ENCODE measurements at regions not wholly inside any gene's neighbourhood (a gene's known extent, or its start where the extent isn't known, plus 50 kb on each side); places are given as distances from the start of the nearest gene placed in this dataset.

DNA sequence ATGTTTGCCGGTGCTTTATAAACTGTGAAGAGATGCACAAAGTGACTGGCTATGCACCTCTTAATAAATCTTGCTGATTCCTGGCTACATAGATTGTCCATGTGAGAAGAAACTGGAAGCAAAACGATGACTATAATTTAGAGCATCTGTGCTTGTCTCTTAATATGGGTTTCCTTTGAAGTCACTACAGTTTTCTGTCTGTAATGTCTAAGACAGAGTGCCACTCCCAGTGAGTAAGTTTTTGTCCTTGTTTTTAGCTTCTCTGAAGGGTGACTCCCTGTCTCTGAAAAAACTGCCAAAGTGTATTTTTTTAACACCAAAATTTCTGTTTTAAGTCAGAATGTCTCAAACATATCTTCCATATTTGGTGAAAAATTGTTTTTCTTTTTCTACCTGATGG lies 175.1 kb downstream of the FASLG start:
- Histone ChIP-seq H3K4me3 (ENCODE audit: insufficient read depth, low read depth, low read length) (no peak overlapping the region), H3K4me2 (ENCODE audit: low read depth, low read length) (no peak overlapping the region), H4K8ac (ENCODE audit: low read depth in 2 of 2, low read length in 2 of 2) (peak overlapping the region in 1 of 2 experiments; percentile 28; a peak in 2 of 4 replicates), H3K4me1 (ENCODE audit: control insufficient read depth, insufficient read depth, low read length) (peaks cover 7% of the 10 kb centered on the region; the same call in 1 of the 2 replicates), H3K27ac (ENCODE audit: insufficient read depth, low read length) (no peak overlapping the region), H2BK15ac (ENCODE audit: low read depth, low read length) (peak overlapping the region; percentile 16; the same call in 2 of the 3 replicates), H3K23ac (ENCODE audit: low read depth, low read length) (no peak overlapping the region), H3K36me3 (ENCODE audit: control insufficient read depth, insufficient read depth, low read length) (no peaks in the 10 kb centered on the region), H3K79me1 (ENCODE audit: low read depth in 1 of 2, low read length in 2 of 2) (no peaks in the 10 kb centered on the region), H3K4ac (ENCODE audit: low read depth, low read length) (peak overlapping the region; percentile 30; the same call in 1 of the 2 replicates), H4K5ac (ENCODE audit: low read depth, low read length) (peak overlapping the region; percentile 66; the same call in 1 of the 2 replicates), H3K9ac (ENCODE audit: low read depth, low read length) (no peak overlapping the region), H2AK9ac (replicated peaks; ENCODE audit: low read depth, low read length, poor library complexity) (no peak overlapping the region), H3K56ac (ENCODE audit: extremely low read depth, insufficient read depth, low read length) (no peak overlapping the region), H4K91ac (ENCODE audit: insufficient read depth, low read depth, low read length) (no peak overlapping the region; the same call in 1 of the 2 replicates), H2BK20ac (ENCODE audit: low read depth, low read length) (peak overlapping the region; percentile 14), H3K18ac (ENCODE audit: low read depth, low read length) (peak overlapping the region; percentile 62; the same call in 1 of the 2 replicates), H3K9me1 (ENCODE audit: insufficient read depth, low read length) (0 out of 2 replicates have a peak, but pooled peaks cover 3% of the 10 kb centered on the region), H2BK120ac (ENCODE audit: low read depth, low read length) (peak overlapping the region; percentile 61), H2BK5ac (ENCODE audit: low read depth, low read length, poor library complexity, severe bottlenecking) (no peak overlapping the region), H2AK5ac (ENCODE audit: low read depth, low read length) (0 out of 2 replicates have a peak overlapping the region, but pooled peaks have one; percentile 2), H3K27me3 (ENCODE audit: control insufficient read depth, insufficient read depth, low read length) (no peaks in the 10 kb centered on the region), H4K20me1 (ENCODE audit: insufficient read depth, low read length) (no peaks in the 10 kb centered on the region), H2AFZ (replicated peaks; ENCODE audit: low read length, poor library complexity) (no peak overlapping the region), H3K9me3 (ENCODE audit: control insufficient read depth, insufficient read depth, low read length) (no peaks in the 10 kb centered on the region; the same call in 1 of the 2 replicates), H3K14ac (replicated peaks; ENCODE audit: low read depth, low read length) (no peak overlapping the region; the same call in 1 of the 2 replicates)
- dilution Hi-C loops (cut with HindIII; ENCODE audit: low sequenced_read_pairs, unreplicated experiment) (no loop called here), intact Hi-C loops (cut with micrococcal nuclease) (no loop called here), in situ Hi-C loops (cut with MboI; ENCODE audit: low sequenced_read_pairs) (no loop called here)
- no peak for ATAC-seq (ENCODE audit: low read depth)
- no TSS peak for BruUV-seq (replicated peaks)
- CTCF ChIA-PET, result no interaction called here
- POLR2A ChIA-PET (ENCODE audit: unreplicated experiment), result no interaction called here
- TF ChIP-seq CHD1 (IDR thresholded peaks at IDR 0.05; ENCODE audit: low read depth, low read length), result no peak
- no peak for TF ChIP-seq BHLHE40 (IDR thresholded peaks at IDR 0.05; ENCODE audit: low read depth, low read length)
- no peak for TF ChIP-seq MAZ (IDR thresholded peaks at IDR 0.05; ENCODE audit: borderline replicate concordance, low read depth, low read length)
- no peak for TF ChIP-seq FOS (IDR thresholded peaks at IDR 0.05; ENCODE audit: low read depth, low read length)
- TF ChIP-seq MAFK (IDR thresholded peaks at IDR 0.05; ENCODE audit: low read depth, low read length), result no peak
- no CpG with 5 or more reads among the region's 2 CpGs for WGBS, 2 experiments (ENCODE audit: extremely low coverage in 2 of 2, insufficient read length in 1 of 2)
- no peak for DNase-seq

Measured in IMR-90 (cell line).